SK-N-SH treated with all-trans-retinoic acid at 6 μM for 48 hours (cell line): ENCODE measurements at regions not wholly inside any gene's neighbourhood (a gene's known extent, or its start where the extent isn't known, plus 50 kb on each side); places are given as distances from the start of the nearest gene placed in this dataset.

Experiments used
- ATAC-seq: fragments of 200-7000 bp; cut with Tn5 transposase; 3 replicates; pipeline ENCODE4 v1.9.1; 2020; ENCODE audit warnings: mild to moderate bottlenecking, moderate library complexity
- ARNTL ChIP-seq: fragments of 450-650 bp; formaldehyde crosslinking; IDR thresholded peaks from 2 replicates; pipeline ENCODE4 v1.5.0; 2020; ENCODE audit warnings: low read depth, mild to moderate bottlenecking, moderate library complexity, borderline replicate concordance
- CREB5 ChIP-seq: fragments of 250-450 bp; sonication (Bioruptor Pico); IDR thresholded peaks from 2 replicates; pipeline ENCODE4 v1.5.1; 2020; ENCODE audit warnings: low read depth, mild to moderate bottlenecking, moderate library complexity
- CSDC2 ChIP-seq: fragments of 250-450 bp; sonication (Bioruptor Pico); IDR thresholded peaks from 2 replicates; pipeline ENCODE4 v1.5.0; 2020; ENCODE audit warnings: mild to moderate bottlenecking, moderate library complexity
- CSRNP3 ChIP-seq: fragments of 250-450 bp; sonication (Bioruptor Pico); IDR thresholded peaks from 2 replicates; pipeline ENCODE4 v1.5.1; 2021; ENCODE audit warnings: mild to moderate bottlenecking, moderate library complexity
- GLIS3 ChIP-seq: fragments of 250-450 bp; sonication (Bioruptor Pico); IDR thresholded peaks from 2 replicates; pipeline ENCODE4 v1.5.0; 2020; ENCODE audit warnings: mild to moderate bottlenecking, moderate library complexity
- ISL1 ChIP-seq: fragments of 250-450 bp; sonication (Bioruptor Pico); IDR thresholded peaks from 2 replicates; pipeline ENCODE4 v2.1.2; 2022; ENCODE audit warnings: mild to moderate bottlenecking, moderate library complexity
- OSR1 ChIP-seq: fragments of 250-450 bp; sonication (Bioruptor Pico); IDR thresholded peaks from 2 replicates; pipeline ENCODE4 v1.8.0; 2022; ENCODE audit warnings: moderate library complexity, mild to moderate bottlenecking, inconsistent platforms
- PATZ1 ChIP-seq: fragments of 250-450 bp; sonication (Bioruptor Pico); IDR thresholded peaks from 2 replicates; pipeline ENCODE4 v1.8.0; 2020; ENCODE audit warnings: mild to moderate bottlenecking, moderate library complexity, borderline replicate concordance
- POU6F1 ChIP-seq: fragments of 250-450 bp; sonication (Bioruptor Pico); IDR thresholded peaks from 2 replicates; pipeline ENCODE4 v1.8.0; 2021; ENCODE audit warnings: low read depth, mild to moderate bottlenecking, moderate library complexity, borderline replicate concordance
- RARB ChIP-seq: fragments of 250-450 bp; sonication (Bioruptor Pico); IDR thresholded peaks from 2 replicates; pipeline ENCODE4 v1.8.0; 2021; ENCODE audit warnings: mild to moderate bottlenecking, moderate library complexity
- SNAI2 ChIP-seq: fragments of 250-450 bp; sonication (Bioruptor Pico); IDR thresholded peaks from 2 replicates; pipeline ENCODE4 v1.5.0; 2020; ENCODE audit warnings: mild to moderate bottlenecking, moderate library complexity
- TCF4 ChIP-seq: fragments of 250-450 bp; sonication (Bioruptor Pico); IDR thresholded peaks from 2 replicates; pipeline ENCODE4 v1.8.0; 2021; ENCODE audit warnings: mild to moderate bottlenecking, moderate library complexity, borderline replicate concordance
- TOX ChIP-seq: fragments of 250-450 bp; sonication (Bioruptor Pico); IDR thresholded peaks from 2 replicates; pipeline ENCODE4 v1.8.0; 2021; ENCODE audit warnings: mild to moderate bottlenecking, moderate library complexity, borderline replicate concordance
- TSHZ2 ChIP-seq: fragments of 250-450 bp; sonication (Bioruptor Pico); IDR thresholded peaks from 2 replicates; pipeline ENCODE4 v1.5.0; 2020; ENCODE audit warnings: mild to moderate bottlenecking, moderate library complexity
- ZFP3 ChIP-seq: fragments of 250-450 bp; sonication (Bioruptor Pico); IDR thresholded peaks from 2 replicates; pipeline ENCODE4 v1.5.0; 2020; ENCODE audit warnings: mild to moderate bottlenecking, moderate library complexity
- ZFP30 ChIP-seq: fragments of 450-650 bp; formaldehyde crosslinking; IDR thresholded peaks from 2 replicates; pipeline ENCODE4 v1.5.0; 2022; ENCODE audit warnings: mild to moderate bottlenecking, moderate library complexity
- ZNF565 ChIP-seq: fragments of 450-650 bp; formaldehyde crosslinking; conservative IDR thresholded peaks from 2 replicates; pipeline ENCODE4 v1.5.0; 2020; ENCODE audit warnings: low read depth, mild to moderate bottlenecking, moderate library complexity
- ZNF70 ChIP-seq: fragments of 450-650 bp; formaldehyde crosslinking; IDR thresholded peaks from 2 replicates; pipeline ENCODE4 v1.5.0; 2020; ENCODE audit warnings: mild to moderate bottlenecking, moderate library complexity
- ZNF8 ChIP-seq: fragments of 450-650 bp; formaldehyde crosslinking; IDR thresholded peaks from 2 replicates; pipeline ENCODE4 v1.5.0; 2020; ENCODE audit warnings: mild to moderate bottlenecking, moderate library complexity

- TF ChIP-seq ZFP30 (no peak), SNAI2 (CRISPR knock-in tag) (no peak), ZNF8 (CRISPR knock-in tag) (no peak), OSR1 (no peak), PATZ1 (CRISPR knock-in tag) (no peak)
- TF ChIP-seq, all 23 proteins: peak for 0
Observed at GRCh38 chr13:90084684-90085290, 1262.7 kb upstream of the MIR17HG start (continued).

- ATAC-seq, result no peak
- TF ChIP-seq CREB5 (CRISPR knock-in tag) (no peak), TCF4 (CRISPR knock-in tag) (no peak), GLIS3 (CRISPR knock-in tag) (no peak), TSHZ2 (CRISPR knock-in tag) (no peak)
- TF ChIP-seq, all 23 proteins: peak for 0
Observed at GRCh38 chr13:90089051-90089450, 1258.4 kb upstream of the MIR17HG start.

- ATAC-seq, result no peak
- TF ChIP-seq ARNTL (CRISPR knock-in tag), result no peak
- no peak for TF ChIP-seq TOX (CRISPR knock-in tag)
- TF ChIP-seq RARB (CRISPR knock-in tag), result no peak
- no peak for TF ChIP-seq ZNF8 (CRISPR knock-in tag)
- TF ChIP-seq POU6F1 (CRISPR knock-in tag), result no peak
- no peak for TF ChIP-seq CSDC2 (CRISPR knock-in tag)
- TF ChIP-seq ZNF70 (CRISPR knock-in tag), result no peak
- TF ChIP-seq CREB5 (CRISPR knock-in tag), result no peak
- TF ChIP-seq GLIS3 (CRISPR knock-in tag), result no peak
- TF ChIP-seq SNAI2 (CRISPR knock-in tag), result no peak
- TF ChIP-seq CSRNP3 (CRISPR knock-in tag), result no peak
- TF ChIP-seq ZFP30, result no peak
Observed at GRCh38 chr13:90091611-90092010, 1255.9 kb upstream of the MIR17HG start.

- ATAC-seq, result no peak
- TF ChIP-seq ZNF565 (no peak), CREB5 (CRISPR knock-in tag) (no peak), TOX (CRISPR knock-in tag) (no peak), ISL1 (CRISPR knock-in tag) (no peak), SNAI2 (CRISPR knock-in tag) (no peak), POU6F1 (CRISPR knock-in tag) (no peak), CSDC2 (CRISPR knock-in tag) (no peak), ZFP3 (CRISPR knock-in tag) (no peak), RARB (CRISPR knock-in tag) (no peak), CSRNP3 (CRISPR knock-in tag) (no peak), GLIS3 (CRISPR knock-in tag) (no peak)
Observed at GRCh38 chr13:90094357-90094756, 1253.1 kb upstream of the MIR17HG start.
